ENCODE measurements at regions not wholly inside any gene's neighbourhood (a gene's known extent, or its start where the extent isn't known, plus 50 kb on each side); places are given as distances from the start of the nearest gene placed in this dataset.
"Not testable (repeated sequence)": the region's sequence is repeated elsewhere in the genome, so short reads cannot be mapped to it uniquely, and the experiment has no call there.

- not testable (repeated sequence) for H3K27me3 ChIP-seq (ENCODE audit: insufficient read depth, poor library complexity, severe bottlenecking); H3K36me3 ChIP-seq (ENCODE audit: low read depth); ATAC-seq (ENCODE audit: low read depth); H3K4me1 ChIP-seq (ENCODE audit: insufficient read depth, poor library complexity, severe bottlenecking); H3K4me3 ChIP-seq (ENCODE audit: severe bottlenecking); H3K27ac ChIP-seq (ENCODE audit: poor library complexity, severe bottlenecking); H3K9me3 ChIP-seq (ENCODE audit: severe bottlenecking)
- DNase-seq (ENCODE audit: low spot score): peak; percentile 25
Observed at GRCh38 chr22:12815397-12816036, 2712.5 kb upstream of the OR11H1 start.
